Testis (tissue), 2 donors: ENCODE measurements at regions not wholly inside any gene's neighbourhood (a gene's known extent, or its start where the extent isn't known, plus 50 kb on each side); places are given as distances from the start of the nearest gene placed in this dataset.

Source experiments
- DNase-seq: peaks from one replicate; pipeline ENCODE4 v3.0.0-alpha.2; 2019
- H3K27ac ChIP-seq, 2 donors: fragments of 200-600 bp; sonication (generic); one replicate each; pipeline ENCODE4 v1.5.1; 2019
- H3K27me3 ChIP-seq: fragments of 200-600 bp; sonication (generic); one replicate; pipeline ENCODE4 v1.5.1; 2019
- H3K36me3 ChIP-seq: fragments of 200-600 bp; sonication (generic); one replicate; pipeline ENCODE4 v1.5.1; 2017; ENCODE audit warnings: low read depth; ENCODE audit errors: missing control alignments
- H3K4me1 ChIP-seq: fragments of 200-600 bp; sonication (generic); one replicate; pipeline ENCODE4 v1.5.1; 2019
- H3K4me3 ChIP-seq, 2 donors: fragments of 200-600 bp; sonication (generic); one replicate each; pipeline ENCODE4 v1.5.1; 2017 to 2019
- H3K9me3 ChIP-seq: fragments of 200-600 bp; sonication (generic); one replicate; pipeline ENCODE4 v1.5.1; 2017
- POLR2A ChIP-seq: fragments of 450-650 bp; IDR thresholded peaks from one replicate; pipeline ENCODE4 v1.6.1; 2017; ENCODE audit warnings: antibody characterized with exemption, mild to moderate bottlenecking, moderate library complexity
- WGBS, 2 donors: methylation state at CpG; one replicate each; pipeline ENCODE4 v1.1.5; 2018; 5-methylcytosine and 5-hydroxymethylcytosine counted together
- intact Hi-C: fragments of 100-400 bp; cut with DNase I; formaldehyde crosslinking; loops from one replicate; pipeline ENCODE4 v1.15.1; 2023; ENCODE audit warnings: low total_unique reads
- TF ChIP-seq, protein P1 (sequence below), 3 experiments: fragments of 450-650 bp in 2 of 3; fragments of 200-600 bp in 1 of 3; sonication (generic) in 1 of 3; IDR thresholded peaks; one replicate each; pipeline ENCODE4 v1.5.1; 2016 to 2019; ENCODE audit warnings: antibody characterized with exemption in 3 of 3, mild to moderate bottlenecking in 2 of 3, moderate library complexity in 1 of 3

DNA sequence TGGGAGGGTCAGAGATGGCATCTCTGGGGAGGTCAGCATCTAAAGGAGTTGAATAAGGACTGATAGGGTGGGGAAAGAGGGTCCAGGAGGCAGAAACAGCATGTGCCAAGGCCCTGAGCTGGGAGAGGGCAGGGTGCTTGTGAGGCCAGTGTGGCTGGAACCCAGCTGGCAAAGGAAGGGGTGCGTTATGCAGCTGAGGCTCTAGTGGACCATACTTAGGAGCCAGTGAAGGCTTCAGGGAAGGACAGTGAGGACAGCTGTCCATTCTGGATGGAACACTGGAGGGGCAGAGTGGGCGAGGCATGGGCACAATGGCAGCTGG lies 57.1 kb upstream of the RPL11 start:
- Histone ChIP-seq H3K4me1 (peaks cover 15% of the 10 kb centered on the region), H3K27me3 (no peaks in the 10 kb centered on the region), H3K4me3 (no peak overlapping the region), H3K36me3 (no peaks in the 10 kb centered on the region), H3K9me3 (no peaks in the 10 kb centered on the region), H3K27ac (no peak overlapping the region)
- TF ChIP-seq, protein P1, sequence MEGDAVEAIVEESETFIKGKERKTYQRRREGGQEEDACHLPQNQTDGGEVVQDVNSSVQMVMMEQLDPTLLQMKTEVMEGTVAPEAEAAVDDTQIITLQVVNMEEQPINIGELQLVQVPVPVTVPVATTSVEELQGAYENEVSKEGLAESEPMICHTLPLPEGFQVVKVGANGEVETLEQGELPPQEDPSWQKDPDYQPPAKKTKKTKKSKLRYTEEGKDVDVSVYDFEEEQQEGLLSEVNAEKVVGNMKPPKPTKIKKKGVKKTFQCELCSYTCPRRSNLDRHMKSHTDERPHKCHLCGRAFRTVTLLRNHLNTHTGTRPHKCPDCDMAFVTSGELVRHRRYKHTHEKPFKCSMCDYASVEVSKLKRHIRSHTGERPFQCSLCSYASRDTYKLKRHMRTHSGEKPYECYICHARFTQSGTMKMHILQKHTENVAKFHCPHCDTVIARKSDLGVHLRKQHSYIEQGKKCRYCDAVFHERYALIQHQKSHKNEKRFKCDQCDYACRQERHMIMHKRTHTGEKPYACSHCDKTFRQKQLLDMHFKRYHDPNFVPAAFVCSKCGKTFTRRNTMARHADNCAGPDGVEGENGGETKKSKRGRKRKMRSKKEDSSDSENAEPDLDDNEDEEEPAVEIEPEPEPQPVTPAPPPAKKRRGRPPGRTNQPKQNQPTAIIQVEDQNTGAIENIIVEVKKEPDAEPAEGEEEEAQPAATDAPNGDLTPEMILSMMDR (IDR thresholded peaks at IDR 0.05) = no peak
- no peak for TF ChIP-seq POLR2A
- no peak for DNase-seq
- WGBS, 2 donors = 70 to 72% methylated on average over 2 of the region's 2 CpGs
- intact Hi-C loops = no loop called here

DNA sequence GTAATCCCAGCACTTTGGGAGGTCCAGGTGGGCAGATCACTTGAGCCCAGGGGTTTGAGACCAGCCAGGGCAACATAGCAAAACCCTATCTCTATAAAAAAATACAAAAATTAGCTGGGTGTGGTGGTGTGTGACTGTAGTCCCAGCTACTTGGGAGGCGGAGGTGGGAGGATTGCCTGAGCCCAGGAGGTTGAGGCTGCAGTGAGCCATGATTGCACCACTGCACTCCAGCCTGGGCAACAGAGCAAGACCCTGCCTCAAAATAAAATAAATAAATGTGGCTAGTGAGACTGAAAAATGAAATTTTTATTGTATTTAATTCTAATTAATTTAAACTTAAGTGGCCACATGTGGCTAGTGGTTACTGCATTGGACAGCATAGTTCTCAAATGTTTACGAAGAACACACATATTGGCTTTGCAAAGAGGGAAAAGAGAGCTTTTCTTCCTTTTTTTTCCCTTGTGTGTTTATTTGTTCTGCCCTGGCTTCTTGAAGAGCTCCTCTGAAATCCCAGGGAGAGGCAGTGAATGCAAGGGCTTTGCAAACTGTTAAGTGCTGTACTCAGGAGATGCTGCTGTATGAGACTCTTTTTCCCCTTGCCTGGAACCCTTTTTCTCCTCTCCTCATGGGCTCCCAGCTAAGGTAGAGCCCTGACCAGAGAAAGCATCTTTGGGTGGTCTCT lies 59.0 kb upstream of the RPL11 start:
- 86 to 97% methylated on average over 2 of the region's 2 CpGs for WGBS, 2 donors
- intact Hi-C loops = no loop called here
- TF ChIP-seq, protein P1 (IDR thresholded peaks at IDR 0.05) = no peak
- no peak for TF ChIP-seq POLR2A
- Histone ChIP-seq H3K27ac (no peak overlapping the region), H3K4me3 (no peak overlapping the region), H3K36me3 (no peaks in the 10 kb centered on the region), H3K4me1 (no peaks in the 10 kb centered on the region), H3K27me3 (no peaks in the 10 kb centered on the region), H3K9me3 (no peaks in the 10 kb centered on the region)
- DNase-seq = no peak

DNA sequence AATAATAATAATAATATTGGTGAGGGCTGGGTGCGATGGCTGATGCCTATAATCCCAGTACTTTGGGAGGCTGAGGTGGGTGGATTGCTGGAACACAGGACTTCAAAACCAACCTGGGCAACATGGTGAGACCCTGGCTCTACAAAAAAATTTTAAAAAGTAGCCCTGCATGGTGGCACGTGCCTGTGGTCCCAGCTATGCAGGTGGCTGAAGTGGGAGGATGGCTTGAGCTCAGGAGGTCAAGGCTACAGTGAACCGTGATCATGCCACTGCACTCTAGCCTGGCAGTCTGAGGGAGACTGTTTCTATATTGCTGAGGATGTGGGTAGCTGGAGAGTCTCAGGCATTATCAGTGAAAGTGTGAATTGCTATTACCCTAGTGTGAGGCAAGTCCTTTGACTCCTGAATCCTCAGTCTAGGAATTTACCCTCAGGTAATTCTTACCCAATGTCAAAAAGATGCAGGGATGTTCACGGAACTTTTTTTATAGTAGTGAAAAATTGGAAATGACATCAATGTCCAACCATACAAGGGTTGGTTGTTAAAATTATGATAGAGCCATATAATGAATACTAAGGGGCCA lies 61.8 kb upstream of the RPL11 start:
- intact Hi-C loops = no loop called here
- 62 to 82% methylated on average over 4 of the region's 4 CpGs for WGBS, 2 donors
- Histone ChIP-seq H3K27me3 (no peaks in the 10 kb centered on the region), H3K9me3 (no peaks in the 10 kb centered on the region), H3K4me3 (no peak overlapping the region), H3K27ac (no peak overlapping the region), H3K36me3 (no peaks in the 10 kb centered on the region), H3K4me1 (no peaks in the 10 kb centered on the region)
- no peak for DNase-seq
- TF ChIP-seq, protein P1 (IDR thresholded peaks at IDR 0.05) = no peak
- TF ChIP-seq POLR2A = no peak

DNA sequence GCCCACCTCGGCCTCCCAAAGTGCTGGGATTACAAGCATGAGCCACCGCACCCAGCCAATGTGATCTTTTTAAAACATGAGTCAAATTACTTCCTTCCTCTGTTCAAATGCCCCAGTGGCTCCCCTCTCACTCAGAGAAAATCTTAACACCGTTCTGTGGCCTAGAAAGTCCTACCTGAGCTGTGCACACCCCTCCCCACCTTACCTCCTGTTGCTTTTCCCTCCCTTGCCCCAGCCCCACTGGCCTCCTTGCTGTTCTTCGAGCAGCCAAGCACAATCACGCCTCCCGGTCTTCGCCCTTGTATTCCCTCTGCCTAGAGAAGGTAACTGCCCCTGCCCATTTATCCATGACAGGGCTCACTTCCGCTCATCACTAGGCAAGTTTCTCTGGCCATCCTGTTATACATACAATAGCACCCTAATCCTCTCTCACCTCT lies 62.6 kb upstream of the RPL11 start:
- H3K4me1 ChIP-seq = no peaks in the 10 kb centered on the region
- H3K27me3 ChIP-seq = no peaks in the 10 kb centered on the region
- H3K9me3 ChIP-seq = no peaks in the 10 kb centered on the region
- no peaks in the 10 kb centered on the region for H3K36me3 ChIP-seq
- TF ChIP-seq, protein P1 (IDR thresholded peaks at IDR 0.05) = no peak
- TF ChIP-seq POLR2A = no peak
- no peak overlapping the region for H3K27ac ChIP-seq
- intact Hi-C loops = no loop called here
- no peak overlapping the region for H3K4me3 ChIP-seq
- 72 to 82% methylated on average over 8 of the region's 8 CpGs for WGBS, 2 donors
- no peak for DNase-seq
